Body of pancreas (tissue), 4 donors: ENCODE measurements at regions not wholly inside any gene's neighbourhood (a gene's known extent, or its start where the extent isn't known, plus 50 kb on each side); places are given as distances from the start of the nearest gene placed in this dataset.

ENCODE experiments used
- ATAC-seq: fragments of 150-250 bp; one replicate; pipeline ENCODE4 v1.9.1; 2016
- DNase-seq, 4 donors: peaks; one replicate each; pipeline ENCODE4 v3.0.0-alpha.2; 2019
- H3K27ac ChIP-seq, 4 donors: fragments of 200-600 bp; sonication (generic); 1 replicate in 3 of 4; 2 replicates in 1 of 4; pipeline versions ENCODE4 v1.5.1 to v1.6.1; 2016 to 2019; ENCODE audit warnings: mild to moderate bottlenecking in 1 of 4, mixed read lengths in 1 of 4, moderate library complexity in 1 of 4
- H3K27me3 ChIP-seq, 2 donors: fragments of 200-600 bp; sonication (generic); one replicate each; pipeline ENCODE4 v1.6.0; 2016; ENCODE audit warnings: mild to moderate bottlenecking in 1 of 2
- H3K36me3 ChIP-seq, 2 donors: fragments of 200-600 bp; sonication (generic); replicated peaks in 1 of 2; 2 replicates each; pipeline ENCODE4 v1.5.1; 2016; ENCODE audit warnings: low read depth in 2 of 2; ENCODE audit not compliant: insufficient read depth in 1 of 2
- H3K4me1 ChIP-seq: fragments of 200-600 bp; sonication (generic); one replicate; pipeline ENCODE4 v1.6.0; 2016
- H3K4me3 ChIP-seq, 2 donors: fragments of 200-600 bp; sonication (generic); 1 replicate in 1 of 2; 2 replicates in 1 of 2; pipeline ENCODE4 v1.5.1; 2016 to 2019
- H3K9me3 ChIP-seq, 3 donors: fragments of 200-600 bp; sonication (generic); 1 replicate in 2 of 3; 2 replicates in 1 of 3; pipeline ENCODE4 v1.5.1; 2016
- POLR2A ChIP-seq, 3 donors: fragments of 450-650 bp; IDR thresholded peaks; one replicate each; pipeline ENCODE4 v1.6.1; 2016; ENCODE audit warnings: antibody characterized with exemption in 3 of 3, mild to moderate bottlenecking in 2 of 3
- WGBS, 2 donors: methylation state at CpG; one replicate each; pipeline ENCODE4 v1.1.5; 2017; 5-methylcytosine and 5-hydroxymethylcytosine counted together
- intact Hi-C: fragments of 100-400 bp; cut with DNase I; formaldehyde crosslinking; loops from one replicate; pipeline ENCODE4 v1.15.1; 2023
- TF ChIP-seq, protein P1 (sequence below), 7 experiments: fragments of 450-650 bp in 4 of 7; fragments of 200-600 bp in 3 of 7; sonication (generic) in 3 of 7; IDR thresholded peaks; one replicate each; pipeline ENCODE4 v1.5.1; 2016 to 2019; ENCODE audit warnings: antibody characterized with exemption in 7 of 7

DNA sequence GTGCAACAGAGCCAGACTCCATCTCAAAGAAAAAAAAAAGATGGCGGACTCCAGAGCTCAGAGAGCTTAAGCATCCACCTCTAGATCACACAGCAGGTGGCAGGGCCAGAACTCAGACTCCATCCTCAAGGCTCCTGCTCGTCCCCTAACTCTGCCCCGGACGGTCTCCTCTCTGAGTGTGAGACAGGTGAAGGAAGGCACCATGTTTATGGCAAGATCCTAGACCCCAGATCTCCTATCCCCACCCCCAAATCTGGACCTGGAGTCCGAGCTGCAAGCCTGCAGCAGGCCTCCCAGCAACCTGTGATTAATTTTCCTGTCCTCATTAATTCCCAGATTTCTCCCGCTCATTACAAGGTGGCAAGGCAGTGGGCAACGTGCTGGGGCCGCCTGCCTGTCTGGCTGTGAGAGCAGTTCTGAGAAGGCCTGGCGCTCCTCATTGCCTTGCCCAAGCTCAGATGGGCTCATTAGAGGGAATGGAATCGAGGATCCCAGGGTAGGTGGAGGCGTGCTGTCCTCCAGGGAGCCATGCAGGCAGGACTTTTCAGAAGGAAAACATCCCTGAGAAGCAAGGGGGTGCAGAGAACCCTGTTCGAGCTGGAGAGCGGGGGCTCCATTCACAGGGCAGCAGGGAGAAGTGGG lies 296.6 kb upstream of the RTL1 start:
- Histone ChIP-seq H3K4me3 (no peak overlapping the region), H3K4me1 (no peaks in the 10 kb centered on the region), H3K27me3 (no peaks in the 10 kb centered on the region), H3K9me3 (no peaks in the 10 kb centered on the region), H3K36me3 (no peaks in the 10 kb centered on the region), H3K27ac (no peak overlapping the region)
- 76 to 80% methylated on average over 13 of the region's 13 CpGs for WGBS, 2 donors
- no peak for TF ChIP-seq POLR2A (IDR thresholded peaks at IDR 0.05)
- TF ChIP-seq, protein P1, sequence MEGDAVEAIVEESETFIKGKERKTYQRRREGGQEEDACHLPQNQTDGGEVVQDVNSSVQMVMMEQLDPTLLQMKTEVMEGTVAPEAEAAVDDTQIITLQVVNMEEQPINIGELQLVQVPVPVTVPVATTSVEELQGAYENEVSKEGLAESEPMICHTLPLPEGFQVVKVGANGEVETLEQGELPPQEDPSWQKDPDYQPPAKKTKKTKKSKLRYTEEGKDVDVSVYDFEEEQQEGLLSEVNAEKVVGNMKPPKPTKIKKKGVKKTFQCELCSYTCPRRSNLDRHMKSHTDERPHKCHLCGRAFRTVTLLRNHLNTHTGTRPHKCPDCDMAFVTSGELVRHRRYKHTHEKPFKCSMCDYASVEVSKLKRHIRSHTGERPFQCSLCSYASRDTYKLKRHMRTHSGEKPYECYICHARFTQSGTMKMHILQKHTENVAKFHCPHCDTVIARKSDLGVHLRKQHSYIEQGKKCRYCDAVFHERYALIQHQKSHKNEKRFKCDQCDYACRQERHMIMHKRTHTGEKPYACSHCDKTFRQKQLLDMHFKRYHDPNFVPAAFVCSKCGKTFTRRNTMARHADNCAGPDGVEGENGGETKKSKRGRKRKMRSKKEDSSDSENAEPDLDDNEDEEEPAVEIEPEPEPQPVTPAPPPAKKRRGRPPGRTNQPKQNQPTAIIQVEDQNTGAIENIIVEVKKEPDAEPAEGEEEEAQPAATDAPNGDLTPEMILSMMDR (IDR thresholded peaks at IDR 0.05), result no peak
- DNase-seq, result peak in 1 of 4 donors; percentile 2
- ATAC-seq, result no peak
- intact Hi-C loops, result no loop called here

DNA sequence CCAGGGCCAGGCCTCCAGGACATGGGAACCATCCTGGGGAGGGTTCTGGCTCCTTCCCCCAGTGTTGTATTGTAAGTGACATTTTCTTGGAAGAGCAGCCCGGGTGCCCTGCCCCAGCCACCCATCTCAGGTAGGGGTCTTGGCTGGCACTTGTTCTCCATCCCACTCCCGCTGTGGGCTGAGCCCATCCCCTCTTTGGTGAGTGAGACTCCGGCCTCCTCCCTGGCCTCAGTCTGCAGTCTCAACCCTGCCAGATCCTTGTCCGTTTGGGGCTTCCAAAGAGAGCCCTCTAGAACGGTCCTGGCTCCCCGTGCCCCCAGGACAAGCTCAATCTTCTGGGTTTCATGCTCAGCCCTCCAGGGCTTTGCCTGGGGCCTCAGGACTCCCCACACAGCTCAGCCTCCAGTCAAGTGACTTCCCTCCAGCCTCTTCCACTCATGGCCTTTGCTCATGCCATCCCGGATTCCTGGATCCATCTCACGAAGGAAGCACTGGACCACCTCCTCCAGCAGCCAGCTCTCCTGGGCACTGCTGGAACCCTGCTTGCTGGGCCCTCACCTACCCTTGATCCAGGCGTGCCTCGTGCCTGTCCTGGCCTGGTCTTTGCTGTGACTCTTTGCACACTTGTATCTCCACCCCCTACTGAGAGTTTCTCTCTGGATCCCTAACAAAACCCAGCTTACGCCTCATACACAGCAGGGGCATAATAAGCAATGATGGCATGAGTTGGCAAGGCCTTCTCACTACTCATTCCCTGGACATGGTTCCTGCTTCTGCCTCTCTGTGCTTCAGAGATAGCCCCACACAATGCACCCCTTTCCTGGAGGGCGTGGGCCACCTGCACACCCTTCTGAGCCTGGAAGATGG lies 297.4 kb upstream of the RTL1 start:
- intact Hi-C loops, result no loop called here
- no peak overlapping the region for H3K27ac ChIP-seq
- DNase-seq (peak in 1 of 4 donors; percentile 4), ATAC-seq (no peak)
- no peaks in the 10 kb centered on the region for H3K4me1 ChIP-seq
- 84 to 87% methylated on average over 9 to 12 of the region's 12 CpGs for WGBS, 2 donors
- TF ChIP-seq, protein P1 (IDR thresholded peaks at IDR 0.05), result no peak
- no peak for TF ChIP-seq POLR2A (IDR thresholded peaks at IDR 0.05)
- no peak overlapping the region for H3K4me3 ChIP-seq
- peaks cover 0 to 2% (median 0%) of the 10 kb centered on the region in 3 donors for H3K9me3 ChIP-seq
- H3K27me3 ChIP-seq, result no peaks in the 10 kb centered on the region
- H3K36me3 ChIP-seq, result no peaks in the 10 kb centered on the region

DNA sequence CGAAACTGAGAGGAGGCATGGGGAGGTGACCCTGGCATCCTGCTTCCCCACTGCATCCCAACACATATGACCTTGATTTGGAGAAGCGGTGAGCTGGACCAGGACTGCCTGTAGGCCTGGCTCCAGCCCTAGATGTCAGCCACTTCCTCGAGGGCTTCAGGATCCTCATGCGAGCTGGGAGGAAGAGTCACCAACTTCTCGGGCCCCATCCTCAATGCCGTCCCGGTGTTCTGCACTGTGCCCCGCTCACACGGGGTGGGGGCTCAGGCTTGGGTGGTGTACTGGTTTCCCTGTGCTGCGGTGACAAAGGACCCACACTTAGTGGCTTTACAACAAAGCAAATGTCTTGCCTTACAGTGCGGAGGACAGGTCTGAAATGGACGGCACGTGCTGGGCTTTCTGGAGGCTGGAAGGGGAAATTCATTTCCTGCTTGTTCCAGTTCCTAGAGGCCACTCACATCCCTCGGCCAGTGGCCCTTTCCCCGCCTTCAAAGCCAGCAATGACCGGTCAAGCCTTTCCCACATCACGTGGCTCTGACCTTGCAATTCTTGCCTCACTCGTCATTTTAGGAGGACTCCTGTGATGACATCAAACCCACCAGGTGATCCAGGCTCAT lies 298.1 kb upstream of the RTL1 start:
- TF ChIP-seq, protein P1 (IDR thresholded peaks at IDR 0.05), result no peak
- no peak for TF ChIP-seq POLR2A (IDR thresholded peaks at IDR 0.05)
- no peak overlapping the region for H3K27ac ChIP-seq
- peaks cover 0 to 7% (median 0%) of the 10 kb centered on the region in 3 donors for H3K9me3 ChIP-seq
- no peaks in the 10 kb centered on the region for H3K27me3 ChIP-seq
- no peaks in the 10 kb centered on the region for H3K36me3 ChIP-seq
- WGBS, 2 donors, result 64 to 81% methylated on average over 7 to 18 of the region's 18 CpGs
- H3K4me1 ChIP-seq, result no peaks in the 10 kb centered on the region
- intact Hi-C loops, result no loop called here
- ATAC-seq (no peak), DNase-seq (peak in 1 of 4 donors; percentile 1)
- H3K4me3 ChIP-seq, result no peak overlapping the region

DNA sequence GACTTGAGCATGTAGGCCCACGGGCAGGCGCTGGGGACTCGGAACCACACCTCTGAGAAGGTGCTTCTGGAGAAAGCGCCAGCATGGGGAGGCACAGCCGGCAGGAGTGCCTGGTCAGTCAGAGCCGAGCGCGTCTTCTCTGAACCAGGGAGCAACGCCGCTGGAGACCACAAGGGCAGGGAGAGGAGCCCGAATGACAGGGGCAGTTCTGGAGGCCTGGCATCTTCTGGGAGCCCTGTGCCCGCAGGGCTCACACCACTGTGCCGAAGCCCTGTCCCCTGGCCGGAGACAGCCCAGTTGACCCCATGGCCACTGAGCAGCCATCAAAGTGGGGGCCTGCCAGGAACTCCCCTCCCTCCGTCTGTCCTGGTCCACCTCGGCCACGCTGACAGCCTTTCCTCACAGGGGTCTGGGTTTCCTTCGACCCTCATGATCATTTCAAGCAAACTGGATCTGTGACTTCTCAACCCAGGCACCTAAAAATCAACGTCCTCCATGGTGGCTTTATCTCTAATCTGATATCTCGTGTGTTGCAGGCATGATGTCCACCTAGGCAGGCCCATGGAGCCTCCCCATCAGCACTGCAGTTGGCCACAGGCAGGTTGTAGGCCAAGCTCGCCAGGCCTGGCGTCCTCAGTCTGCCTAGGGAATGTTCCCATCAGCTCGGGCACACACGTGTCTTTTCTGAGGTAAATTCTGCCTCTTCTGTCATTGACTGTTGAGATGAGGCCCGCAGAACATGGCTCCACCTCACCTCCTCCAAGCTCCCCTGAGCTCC lies 299.3 kb upstream of the RTL1 start:
- Histone ChIP-seq H3K9me3 (peaks cover 0 to 7% (median 1%) of the 10 kb centered on the region in 3 donors), H3K36me3 (no peaks in the 10 kb centered on the region), H3K4me1 (no peaks in the 10 kb centered on the region), H3K27ac (no peak overlapping the region), H3K4me3 (no peak overlapping the region), H3K27me3 (no peaks in the 10 kb centered on the region)
- TF ChIP-seq, protein P1 (IDR thresholded peaks at IDR 0.05), result no peak
- no peak for TF ChIP-seq POLR2A (IDR thresholded peaks at IDR 0.05)
- ATAC-seq, result no peak
- peak in 1 of 4 donors; percentile 5 for DNase-seq
- WGBS, 2 donors, result 83 to 87% methylated on average over 20 to 25 of the region's 25 CpGs
- intact Hi-C loops, result no loop called here
